ENCODE measurements at regions not wholly inside any gene's neighbourhood (a gene's known extent, or its start where the extent isn't known, plus 50 kb on each side); places are given as distances from the start of the nearest gene placed in this dataset.

DNA sequence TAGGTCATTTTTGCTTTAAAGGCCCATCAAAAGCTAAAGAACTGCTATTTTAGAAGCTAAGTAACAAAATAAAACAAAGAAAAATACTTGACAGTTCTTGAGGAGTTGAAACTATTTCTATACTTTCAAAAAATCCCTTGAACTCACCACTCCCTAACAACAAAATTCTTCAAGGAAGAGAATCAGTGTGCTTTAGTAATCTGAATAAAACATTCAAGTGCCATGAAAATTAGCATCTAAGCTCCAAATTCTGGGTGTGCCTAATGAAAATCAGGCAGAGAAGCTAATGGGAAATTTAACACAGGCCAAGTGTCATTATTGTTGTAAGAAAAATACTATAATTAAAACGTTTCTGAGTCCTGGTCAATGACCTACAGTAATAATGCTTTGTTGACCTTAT lies 456.3 kb downstream of the ZEB2 start:
- no peak for TF ChIP-seq ZNF138 (tag by site-specific recombination; IDR thresholded peaks at IDR 0.05; ENCODE audit: borderline replicate concordance)
- TF ChIP-seq, protein P1, sequence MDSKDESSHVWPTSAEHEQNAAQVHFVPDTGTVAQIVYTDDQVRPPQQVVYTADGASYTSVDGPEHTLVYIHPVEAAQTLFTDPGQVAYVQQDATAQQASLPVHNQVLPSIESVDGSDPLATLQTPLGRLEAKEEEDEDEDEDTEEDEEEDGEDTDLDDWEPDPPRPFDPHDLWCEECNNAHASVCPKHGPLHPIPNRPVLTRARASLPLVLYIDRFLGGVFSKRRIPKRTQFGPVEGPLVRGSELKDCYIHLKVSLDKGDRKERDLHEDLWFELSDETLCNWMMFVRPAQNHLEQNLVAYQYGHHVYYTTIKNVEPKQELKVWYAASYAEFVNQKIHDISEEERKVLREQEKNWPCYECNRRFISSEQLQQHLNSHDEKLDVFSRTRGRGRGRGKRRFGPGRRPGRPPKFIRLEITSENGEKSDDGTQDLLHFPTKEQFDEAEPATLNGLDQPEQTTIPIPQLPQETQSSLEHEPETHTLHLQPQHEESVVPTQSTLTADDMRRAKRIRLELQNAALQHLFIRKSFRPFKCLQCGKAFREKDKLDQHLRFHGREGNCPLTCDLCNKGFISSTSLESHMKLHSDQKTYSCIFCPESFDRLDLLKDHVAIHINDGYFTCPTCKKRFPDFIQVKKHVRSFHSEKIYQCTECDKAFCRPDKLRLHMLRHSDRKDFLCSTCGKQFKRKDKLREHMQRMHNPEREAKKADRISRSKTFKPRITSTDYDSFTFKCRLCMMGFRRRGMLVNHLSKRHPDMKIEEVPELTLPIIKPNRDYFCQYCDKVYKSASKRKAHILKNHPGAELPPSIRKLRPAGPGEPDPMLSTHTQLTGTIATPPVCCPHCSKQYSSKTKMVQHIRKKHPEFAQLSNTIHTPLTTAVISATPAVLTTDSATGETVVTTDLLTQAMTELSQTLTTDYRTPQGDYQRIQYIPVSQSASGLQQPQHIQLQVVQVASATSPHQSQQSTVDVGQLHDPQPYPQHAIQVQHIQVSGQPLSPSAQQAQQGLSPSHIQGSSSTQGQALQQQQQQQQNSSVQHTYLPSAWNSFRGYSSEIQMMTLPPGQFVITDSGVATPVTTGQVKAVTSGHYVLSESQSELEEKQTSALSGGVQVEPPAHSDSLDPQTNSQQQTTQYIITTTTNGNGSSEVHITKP (tag by site-specific recombination; IDR thresholded peaks at IDR 0.05) = no peak
- TF ChIP-seq, protein P2, sequence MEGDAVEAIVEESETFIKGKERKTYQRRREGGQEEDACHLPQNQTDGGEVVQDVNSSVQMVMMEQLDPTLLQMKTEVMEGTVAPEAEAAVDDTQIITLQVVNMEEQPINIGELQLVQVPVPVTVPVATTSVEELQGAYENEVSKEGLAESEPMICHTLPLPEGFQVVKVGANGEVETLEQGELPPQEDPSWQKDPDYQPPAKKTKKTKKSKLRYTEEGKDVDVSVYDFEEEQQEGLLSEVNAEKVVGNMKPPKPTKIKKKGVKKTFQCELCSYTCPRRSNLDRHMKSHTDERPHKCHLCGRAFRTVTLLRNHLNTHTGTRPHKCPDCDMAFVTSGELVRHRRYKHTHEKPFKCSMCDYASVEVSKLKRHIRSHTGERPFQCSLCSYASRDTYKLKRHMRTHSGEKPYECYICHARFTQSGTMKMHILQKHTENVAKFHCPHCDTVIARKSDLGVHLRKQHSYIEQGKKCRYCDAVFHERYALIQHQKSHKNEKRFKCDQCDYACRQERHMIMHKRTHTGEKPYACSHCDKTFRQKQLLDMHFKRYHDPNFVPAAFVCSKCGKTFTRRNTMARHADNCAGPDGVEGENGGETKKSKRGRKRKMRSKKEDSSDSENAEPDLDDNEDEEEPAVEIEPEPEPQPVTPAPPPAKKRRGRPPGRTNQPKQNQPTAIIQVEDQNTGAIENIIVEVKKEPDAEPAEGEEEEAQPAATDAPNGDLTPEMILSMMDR (tag by site-specific recombination; IDR thresholded peaks at IDR 0.05) = no peak
